ENCODE measurements at regions not wholly inside any gene's neighbourhood (a gene's known extent, or its start where the extent isn't known, plus 50 kb on each side); places are given as distances from the start of the nearest gene placed in this dataset.

- TF ChIP-seq CTCF (IDR thresholded peaks at IDR 0.05) (no peak), POLR2A (IDR thresholded peaks at IDR 0.05) (no peak), POLR2AphosphoS5 (IDR thresholded peaks at IDR 0.05) (peak; percentile 14)
Measured at GRCh38 chr15:101545548-101546505, 56.3 kb upstream of the PCSK6 start.

Measured in prostate gland (tissue), 2 donors.